GM23338 (cell line): ENCODE measurements at regions not wholly inside any gene's neighbourhood (a gene's known extent, or its start where the extent isn't known, plus 50 kb on each side); places are given as distances from the start of the nearest gene placed in this dataset.

Experiments used
- ATAC-seq: fragments of 200-7000 bp; cut with Tn5 transposase; 3 replicates; pipeline ENCODE4 v1.9.1; 2020
- DNase-seq: peaks from one replicate; pipeline ENCODE4 v3.0.0-alpha.2; 2015; ENCODE audit warnings: low spot score
- H2AFZ ChIP-seq: fragments of 200-600 bp; sonication (generic); 2 replicates; pipeline ENCODE4 v1.8.0; 2016; ENCODE audit warnings: antibody characterized with exemption, mild to moderate bottlenecking, moderate library complexity
- H3F3A ChIP-seq: fragments of 200-600 bp; sonication (generic); replicated peaks from 2 replicates; pipeline ENCODE4 v1.8.0; 2017; ENCODE audit warnings: antibody characterized with exemption, mixed run types, low read depth
- H3K27ac ChIP-seq: fragments of 200-600 bp; sonication (generic); 2 replicates; pipeline ENCODE4 v1.6.1; 2016; ENCODE audit warnings: low read depth
- H3K27me3 ChIP-seq: fragments of 200-600 bp; sonication (generic); 2 replicates; pipeline ENCODE4 v1.8.0; 2016; ENCODE audit warnings: mild to moderate bottlenecking, mixed run types, moderate library complexity; ENCODE audit not compliant: insufficient read depth
- H3K36me3 ChIP-seq: fragments of 200-600 bp; sonication (generic); 2 replicates; pipeline ENCODE4 v1.8.0; 2016; ENCODE audit warnings: mild to moderate bottlenecking; ENCODE audit not compliant: insufficient read depth
- H3K4me1 ChIP-seq: fragments of 200-600 bp; sonication (generic); 2 replicates; pipeline ENCODE4 v1.8.0; 2016; ENCODE audit warnings: mild to moderate bottlenecking, moderate library complexity; ENCODE audit not compliant: insufficient read depth
- H3K4me2 ChIP-seq: fragments of 200-600 bp; sonication (generic); 2 replicates; pipeline ENCODE4 v1.7.1; 2017; ENCODE audit warnings: mixed run types
- H3K4me3 ChIP-seq: fragments of 200-600 bp; sonication (generic); 2 replicates; pipeline ENCODE4 v1.6.1; 2016; ENCODE audit warnings: mixed run types
- H3K79me2 ChIP-seq: fragments of 200-600 bp; sonication (generic); replicated peaks from 2 replicates; pipeline ENCODE4 v1.8.0; 2017; ENCODE audit warnings: mild to moderate bottlenecking; ENCODE audit not compliant: insufficient read depth
- H3K9me2 ChIP-seq: fragments of 200-600 bp; sonication (generic); 2 replicates; pipeline ENCODE4 v1.8.0; 2017; ENCODE audit not compliant: insufficient read depth
- H4K20me1 ChIP-seq: fragments of 200-600 bp; sonication (generic); replicated peaks from 2 replicates; pipeline ENCODE4 v1.8.0; 2017; ENCODE audit warnings: mild to moderate bottlenecking; ENCODE audit not compliant: insufficient read depth
- H3K27ac Mint-ChIP-seq: 2 replicates; pipeline ENCODE4 v1.8.0; 2020; ENCODE audit warnings: inconsistent platforms, mild to moderate bottlenecking, moderate library complexity, mixed read lengths
- H3K27me3 Mint-ChIP-seq: 3 replicates; pipeline ENCODE4 v1.8.0; 2022; ENCODE audit warnings: low read depth, mild to moderate bottlenecking, moderate library complexity, mixed read lengths, inconsistent platforms; ENCODE audit not compliant: insufficient read depth, poor library complexity
- H3K36me3 Mint-ChIP-seq: 3 replicates; pipeline ENCODE4 v1.8.0; 2021; ENCODE audit warnings: low read depth, mild to moderate bottlenecking, inconsistent platforms, moderate library complexity, mixed read lengths
- H3K4me1 Mint-ChIP-seq: 3 replicates; pipeline ENCODE4 v1.8.0; 2020; ENCODE audit warnings: mild to moderate bottlenecking, inconsistent platforms, mixed read lengths
- H3K4me3 Mint-ChIP-seq: 3 replicates; pipeline ENCODE4 v1.8.0; 2021; ENCODE audit warnings: moderate library complexity, mild to moderate bottlenecking, inconsistent platforms, mixed read lengths
- H3K9me3 Mint-ChIP-seq: 3 replicates; pipeline ENCODE4 v1.8.0; 2020; ENCODE audit warnings: moderate library complexity, mild to moderate bottlenecking, inconsistent platforms, mixed read lengths
- CREB1 ChIP-seq: fragments of 250-450 bp; sonication (Bioruptor Pico); IDR thresholded peaks from 2 replicates; pipeline ENCODE4 v1.5.0; 2020; ENCODE audit warnings: low read depth, mild to moderate bottlenecking, moderate library complexity
- ETS1 ChIP-seq: IDR thresholded peaks from 2 replicates; pipeline ENCODE4 v1.6.1; 2016; ENCODE audit warnings: antibody characterized with exemption
- EZH2 ChIP-seq: fragments of 200-600 bp; sonication (generic); IDR thresholded peaks from one replicate; pipeline ENCODE4 v1.8.0; 2017; ENCODE audit warnings: antibody characterized with exemption, mild to moderate bottlenecking, low read depth; ENCODE audit not compliant: unreplicated experiment
- EZH2phosphoT487 ChIP-seq: fragments of 200-600 bp; sonication (generic); IDR thresholded peaks from one replicate; pipeline ENCODE4 v1.8.1; 2018; ENCODE audit warnings: antibody characterized with exemption; ENCODE audit not compliant: unreplicated experiment
- JUNB ChIP-seq: IDR thresholded peaks from one replicate; pipeline ENCODE4 v1.6.1; 2016; ENCODE audit warnings: antibody characterized with exemption; ENCODE audit not compliant: unreplicated experiment
- NANOG ChIP-seq: IDR thresholded peaks from 2 replicates; pipeline ENCODE4 v1.6.1; 2016; ENCODE audit warnings: antibody characterized with exemption, borderline replicate concordance
- POLR2AphosphoS5 ChIP-seq: IDR thresholded peaks from 2 replicates; pipeline ENCODE4 v1.6.1; 2016; ENCODE audit warnings: antibody characterized with exemption, low read depth
- STAT1 ChIP-seq: IDR thresholded peaks from one replicate; pipeline ENCODE4 v1.6.1; 2016; ENCODE audit warnings: antibody characterized with exemption; ENCODE audit not compliant: unreplicated experiment
- ZNF114 ChIP-seq: fragments of 250-450 bp; sonication (Bioruptor Pico); IDR thresholded peaks from 2 replicates; pipeline ENCODE4 v1.5.0; 2020; ENCODE audit warnings: mild to moderate bottlenecking, moderate library complexity
- ZNF331 ChIP-seq: fragments of 250-450 bp; sonication (Bioruptor Pico); IDR thresholded peaks from 2 replicates; pipeline ENCODE4 v1.5.0; 2020; ENCODE audit warnings: low read depth, mild to moderate bottlenecking, moderate library complexity
- ZNF462 ChIP-seq: fragments of 250-450 bp; sonication (Bioruptor Pico); IDR thresholded peaks from 2 replicates; pipeline ENCODE4 v1.5.0; 2020; ENCODE audit warnings: mild to moderate bottlenecking, moderate library complexity
- TF ChIP-seq, protein P1 (sequence below): IDR thresholded peaks from one replicate; pipeline ENCODE4 v1.6.1; 2018; ENCODE audit warnings: antibody characterized with exemption; ENCODE audit not compliant: unreplicated experiment
- TF ChIP-seq, protein P2 (sequence below), 2 experiments: fragments of 200-600 bp in 1 of 2; sonication (generic) in 1 of 2; conservative IDR thresholded peaks; 2 replicates each; pipeline versions ENCODE4 v1.5.1 to v1.6.1; 2016 to 2017; ENCODE audit warnings: antibody characterized with exemption in 2 of 2, low read depth in 2 of 2, mild to moderate bottlenecking in 2 of 2, moderate library complexity in 1 of 2

DNA sequence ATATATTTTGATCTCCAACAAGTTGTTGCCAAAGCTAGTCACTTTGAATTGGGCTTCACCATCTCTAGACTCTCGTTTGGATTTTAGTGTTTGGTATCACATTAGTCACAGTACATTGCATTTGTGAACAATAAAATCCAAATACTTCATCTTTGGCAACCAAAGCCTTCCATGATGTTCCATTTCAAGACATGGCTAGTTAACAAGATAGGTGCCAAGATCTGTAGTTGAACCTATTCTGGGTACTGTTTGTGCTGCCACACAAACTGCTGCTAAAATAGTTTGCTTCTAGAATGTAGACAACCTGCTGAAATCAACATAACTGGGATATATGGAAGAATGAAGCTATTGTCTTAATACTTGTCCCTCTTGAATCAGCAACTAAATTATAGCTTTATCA is 207.5 kb downstream of the LRRC70 start:
- Mint-ChIP-seq H3K27me3 (no peaks in the 10 kb centered on the region), H3K9me3 (no peaks in the 10 kb centered on the region; the same call in 2 of the 3 replicates), H3K27ac (no peak overlapping the region), H3K4me1 (no peaks in the 10 kb centered on the region), H3K4me3 (no peak overlapping the region), H3K36me3 (no peaks in the 10 kb centered on the region)
- Histone ChIP-seq H3K4me1 (no peaks in the 10 kb centered on the region), H3K9me2 (no peaks in the 10 kb centered on the region), H3K4me3 (no peak overlapping the region), H3F3A (no peaks in the 10 kb centered on the region), H3K27ac (no peak overlapping the region), H3K79me2 (no peaks in the 10 kb centered on the region), H4K20me1 (no peaks in the 10 kb centered on the region), H3K4me2 (no peak overlapping the region), H3K36me3 (no peaks in the 10 kb centered on the region), H3K27me3 (no peaks in the 10 kb centered on the region), H2AFZ (no peak overlapping the region)
- DNase-seq (no peak), ATAC-seq (no peak)
- TF ChIP-seq JUNB (no peak), STAT1 (no peak), ZNF114 (no peak), EZH2phosphoT487 (no peak), CREB1 (CRISPR knock-in tag) (no peak), NANOG (no peak), EZH2 (no peak), ZNF462 (CRISPR knock-in tag) (no peak), POLR2AphosphoS5 (no peak), ETS1 (no peak), ZNF331 (CRISPR knock-in tag) (no peak)
- TF ChIP-seq, protein P1, sequence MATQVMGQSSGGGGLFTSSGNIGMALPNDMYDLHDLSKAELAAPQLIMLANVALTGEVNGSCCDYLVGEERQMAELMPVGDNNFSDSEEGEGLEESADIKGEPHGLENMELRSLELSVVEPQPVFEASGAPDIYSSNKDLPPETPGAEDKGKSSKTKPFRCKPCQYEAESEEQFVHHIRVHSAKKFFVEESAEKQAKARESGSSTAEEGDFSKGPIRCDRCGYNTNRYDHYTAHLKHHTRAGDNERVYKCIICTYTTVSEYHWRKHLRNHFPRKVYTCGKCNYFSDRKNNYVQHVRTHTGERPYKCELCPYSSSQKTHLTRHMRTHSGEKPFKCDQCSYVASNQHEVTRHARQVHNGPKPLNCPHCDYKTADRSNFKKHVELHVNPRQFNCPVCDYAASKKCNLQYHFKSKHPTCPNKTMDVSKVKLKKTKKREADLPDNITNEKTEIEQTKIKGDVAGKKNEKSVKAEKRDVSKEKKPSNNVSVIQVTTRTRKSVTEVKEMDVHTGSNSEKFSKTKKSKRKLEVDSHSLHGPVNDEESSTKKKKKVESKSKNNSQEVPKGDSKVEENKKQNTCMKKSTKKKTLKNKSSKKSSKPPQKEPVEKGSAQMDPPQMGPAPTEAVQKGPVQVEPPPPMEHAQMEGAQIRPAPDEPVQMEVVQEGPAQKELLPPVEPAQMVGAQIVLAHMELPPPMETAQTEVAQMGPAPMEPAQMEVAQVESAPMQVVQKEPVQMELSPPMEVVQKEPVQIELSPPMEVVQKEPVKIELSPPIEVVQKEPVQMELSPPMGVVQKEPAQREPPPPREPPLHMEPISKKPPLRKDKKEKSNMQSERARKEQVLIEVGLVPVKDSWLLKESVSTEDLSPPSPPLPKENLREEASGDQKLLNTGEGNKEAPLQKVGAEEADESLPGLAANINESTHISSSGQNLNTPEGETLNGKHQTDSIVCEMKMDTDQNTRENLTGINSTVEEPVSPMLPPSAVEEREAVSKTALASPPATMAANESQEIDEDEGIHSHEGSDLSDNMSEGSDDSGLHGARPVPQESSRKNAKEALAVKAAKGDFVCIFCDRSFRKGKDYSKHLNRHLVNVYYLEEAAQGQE = no peak
- TF ChIP-seq, protein P2, sequence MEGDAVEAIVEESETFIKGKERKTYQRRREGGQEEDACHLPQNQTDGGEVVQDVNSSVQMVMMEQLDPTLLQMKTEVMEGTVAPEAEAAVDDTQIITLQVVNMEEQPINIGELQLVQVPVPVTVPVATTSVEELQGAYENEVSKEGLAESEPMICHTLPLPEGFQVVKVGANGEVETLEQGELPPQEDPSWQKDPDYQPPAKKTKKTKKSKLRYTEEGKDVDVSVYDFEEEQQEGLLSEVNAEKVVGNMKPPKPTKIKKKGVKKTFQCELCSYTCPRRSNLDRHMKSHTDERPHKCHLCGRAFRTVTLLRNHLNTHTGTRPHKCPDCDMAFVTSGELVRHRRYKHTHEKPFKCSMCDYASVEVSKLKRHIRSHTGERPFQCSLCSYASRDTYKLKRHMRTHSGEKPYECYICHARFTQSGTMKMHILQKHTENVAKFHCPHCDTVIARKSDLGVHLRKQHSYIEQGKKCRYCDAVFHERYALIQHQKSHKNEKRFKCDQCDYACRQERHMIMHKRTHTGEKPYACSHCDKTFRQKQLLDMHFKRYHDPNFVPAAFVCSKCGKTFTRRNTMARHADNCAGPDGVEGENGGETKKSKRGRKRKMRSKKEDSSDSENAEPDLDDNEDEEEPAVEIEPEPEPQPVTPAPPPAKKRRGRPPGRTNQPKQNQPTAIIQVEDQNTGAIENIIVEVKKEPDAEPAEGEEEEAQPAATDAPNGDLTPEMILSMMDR (conservative IDR thresholded peaks at IDR 0.05; ENCODE audit: low read depth in 2 of 2) = no peak
